GM21367 (cell line): ENCODE measurements at regions not wholly inside any gene's neighbourhood (a gene's known extent, or its start where the extent isn't known, plus 50 kb on each side); places are given as distances from the start of the nearest gene placed in this dataset.
"Not testable (repeated sequence)": the region's sequence is repeated elsewhere in the genome, so short reads cannot be mapped to it uniquely, and the experiment has no call there.

ENCODE experiments used
- ATAC-seq: cut with Tn5 transposase; IDR thresholded peaks from one replicate; pipeline ENCODE4 v1.9.1; 2021; ENCODE audit not compliant: unreplicated experiment

- not testable (repeated sequence) for ATAC-seq
Observed at GRCh38 chr14:105600195-105600938, 74.0 kb downstream of the TMEM121 start.

GRCh38 chr14:105600939-105601359, 74.6 kb downstream of the TMEM121 start:
- ATAC-seq, result no peak

- ATAC-seq, result no peak
Observed at GRCh38 chr14:105601360-105602242, 75.2 kb downstream of the TMEM121 start.

GRCh38 chr14:105602243-105602750, 75.9 kb downstream of the TMEM121 start:
- no peak for ATAC-seq

GRCh38 chr14:105602799-105603793, 76.7 kb downstream of the TMEM121 start:
- no peak for ATAC-seq

- ATAC-seq, result not testable (repeated sequence)
Observed at GRCh38 chr14:105604531-105605463, 78.4 kb downstream of the TMEM121 start.

DNA sequence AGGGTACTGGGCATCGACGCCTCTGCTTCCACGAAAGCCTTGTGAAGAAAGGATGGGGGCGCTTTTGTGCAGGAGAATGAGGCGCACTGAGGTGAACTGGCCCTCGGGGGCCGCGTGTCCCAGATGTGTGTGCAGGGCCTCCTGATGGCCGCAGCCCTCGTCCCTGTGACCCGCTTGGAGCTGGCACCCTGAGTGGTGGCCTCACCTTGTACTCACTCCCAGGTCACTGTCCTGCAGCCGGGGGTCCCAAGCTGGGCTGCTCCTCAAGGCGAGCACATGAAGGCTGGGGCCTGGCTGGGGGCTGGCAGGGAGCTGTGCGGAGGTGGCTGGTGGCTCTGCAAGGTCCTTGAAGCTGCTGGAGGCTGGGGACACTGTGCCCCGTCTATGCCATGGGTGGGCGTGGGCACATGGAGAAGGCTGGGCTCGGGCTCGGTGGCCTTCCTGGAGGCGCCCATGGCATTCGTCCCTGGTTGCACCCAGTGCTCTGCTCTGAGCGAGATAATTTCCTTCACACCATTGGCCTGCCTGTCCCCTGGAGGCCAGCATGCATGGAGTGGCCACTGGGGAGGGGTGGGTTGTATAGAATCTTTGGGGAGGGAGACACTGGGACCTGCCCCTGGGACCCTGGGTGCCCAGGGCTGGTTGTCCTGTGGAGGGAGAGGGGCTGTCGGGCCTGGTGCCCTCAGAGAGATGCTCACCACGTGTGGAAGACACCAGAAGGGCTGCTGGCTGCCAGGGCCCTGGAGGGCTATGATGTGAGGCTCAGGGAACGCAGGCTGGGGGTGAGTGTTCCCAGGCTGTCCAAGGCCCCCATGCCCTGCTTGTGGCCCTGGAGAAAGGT, 79.3 kb downstream of the TMEM121 start:
- ATAC-seq, result no peak

- ATAC-seq, result not testable (repeated sequence)
Observed at GRCh38 chr14:105606305-105606975, 80.1 kb downstream of the TMEM121 start.

GRCh38 chr14:105607025-105607424, 80.6 kb downstream of the TMEM121 start:
- not testable (repeated sequence) for ATAC-seq

- not testable (repeated sequence) for ATAC-seq
Observed at GRCh38 chr14:105614987-105615386, 88.6 kb downstream of the TMEM121 start.

DNA sequence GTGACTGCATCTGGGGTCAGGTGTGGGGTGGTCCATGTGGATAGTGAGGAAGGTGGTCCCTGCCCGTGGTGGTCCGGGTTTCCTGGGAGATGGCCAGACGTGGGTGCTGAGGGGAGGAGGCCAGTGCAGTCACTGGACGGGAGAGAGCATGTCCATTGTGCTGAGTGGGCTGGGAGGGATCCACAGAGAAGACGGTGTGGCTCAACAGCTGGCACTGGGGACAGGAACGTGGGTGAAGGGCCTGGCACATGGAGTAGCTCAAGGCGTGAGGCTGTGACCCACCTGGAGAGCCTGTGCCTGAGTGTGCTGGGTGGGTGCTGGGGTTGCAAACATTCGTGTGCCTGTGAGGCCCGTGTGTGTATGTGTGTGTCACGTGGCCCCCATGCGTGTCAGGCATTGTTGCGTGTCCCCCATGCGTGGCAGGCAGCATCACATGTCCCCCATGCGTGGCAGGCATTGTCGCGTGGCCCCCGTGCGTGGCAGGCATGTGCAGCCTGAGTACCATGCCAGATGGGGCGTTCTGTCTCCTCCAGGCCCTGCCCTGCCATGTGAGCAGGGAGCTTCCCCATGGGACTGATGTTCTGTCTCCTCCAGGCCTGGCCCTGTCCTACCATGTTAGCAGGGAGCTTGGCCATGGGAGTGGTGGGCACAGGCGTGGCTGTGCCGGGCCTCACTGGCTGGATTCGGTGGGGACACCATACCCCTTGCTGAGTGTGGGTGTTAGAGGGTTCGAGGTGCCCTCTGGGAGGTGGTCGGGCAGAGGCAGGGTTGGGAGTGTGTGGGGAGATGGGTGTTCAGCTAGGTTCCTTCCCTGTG, 89.8 kb downstream of the TMEM121 start:
- ATAC-seq, result not testable (repeated sequence)

DNA sequence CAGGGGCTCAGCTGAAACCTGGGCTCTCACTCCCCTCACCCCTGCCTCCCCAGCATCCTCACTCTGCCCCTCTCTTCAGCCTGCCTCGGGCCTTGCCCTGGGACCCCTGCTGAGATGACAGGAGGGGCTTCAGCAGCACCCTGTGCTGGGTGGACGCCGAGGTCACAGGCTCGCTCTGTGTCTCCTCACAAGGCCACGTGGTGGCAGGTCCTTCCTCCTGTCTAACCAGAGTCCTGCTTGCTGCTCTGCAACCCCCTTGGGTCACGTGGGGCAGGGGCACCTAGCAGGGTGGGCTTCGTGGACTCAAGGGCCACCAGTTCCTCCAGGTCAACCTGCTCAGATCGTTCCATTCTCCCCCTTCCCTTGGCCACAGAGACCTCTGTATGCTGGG, 90.4 kb downstream of the TMEM121 start:
- no peak for ATAC-seq

- no peak for ATAC-seq
Observed at GRCh38 chr14:105617201-105617777, 90.9 kb downstream of the TMEM121 start.

- not testable (repeated sequence) for ATAC-seq
Observed at GRCh38 chr14:105617805-105618204, 91.4 kb downstream of the TMEM121 start.

DNA sequence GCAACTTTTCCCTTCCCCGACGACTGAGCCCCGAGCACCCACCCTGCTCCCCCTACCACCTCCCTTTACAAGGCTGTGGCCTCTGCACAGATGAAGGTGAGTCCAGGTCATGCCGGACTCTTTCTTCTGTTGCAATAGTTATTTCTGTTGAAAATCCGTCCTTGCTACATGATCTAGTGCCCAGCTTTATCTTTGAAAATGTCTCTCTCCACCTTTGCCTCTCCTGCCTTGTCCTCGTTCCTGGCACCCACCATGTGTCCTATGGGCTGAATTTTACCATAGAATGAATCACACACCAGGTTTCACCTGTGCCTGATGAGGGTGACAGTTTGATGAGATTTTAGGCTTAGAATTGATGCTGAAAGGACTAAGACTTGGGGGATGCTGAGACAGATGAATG, 92.9 kb downstream of the TMEM121 start:
- ATAC-seq, result not testable (repeated sequence)

DNA sequence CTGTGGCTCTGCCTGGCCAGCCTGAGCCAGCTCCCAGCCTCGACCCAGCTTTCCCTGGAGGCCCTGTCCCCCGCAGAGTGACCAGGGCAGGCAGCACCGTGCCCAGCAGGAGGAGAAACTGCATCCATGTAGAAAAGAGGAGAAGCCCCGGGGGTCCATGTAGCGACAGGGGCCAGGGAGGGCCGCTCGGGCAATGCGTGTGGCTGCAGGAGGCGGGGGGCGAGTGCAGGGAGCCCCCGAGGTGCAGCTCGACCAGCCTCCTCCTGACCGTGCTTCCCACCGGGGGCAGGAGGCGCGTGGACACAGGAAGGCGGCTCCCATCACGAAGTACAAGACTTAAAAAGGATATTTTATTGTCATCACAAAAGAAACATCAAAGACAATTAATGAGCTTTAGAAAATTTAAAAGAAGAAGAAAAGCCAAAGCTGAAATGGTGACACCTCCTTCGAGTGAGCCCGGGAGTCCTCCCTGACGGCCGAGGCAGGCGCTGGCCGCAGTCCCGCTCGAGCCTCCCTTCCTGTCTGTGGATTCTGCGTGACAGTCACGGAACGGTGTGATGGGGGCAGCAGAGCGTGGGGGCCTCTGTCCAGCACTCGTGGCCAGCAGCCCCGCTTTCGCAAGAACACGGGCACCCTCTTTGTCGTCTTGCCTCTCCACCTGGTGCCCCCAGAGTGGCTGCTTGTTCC, 93.9 kb downstream of the TMEM121 start:
- not testable (repeated sequence) for ATAC-seq
